ENCODE measurements at regions not wholly inside any gene's neighbourhood (a gene's known extent, or its start where the extent isn't known, plus 50 kb on each side); places are given as distances from the start of the nearest gene placed in this dataset.

GRCh38 chr19:33927789-33928457 is 131.3 kb downstream of the KCTD15 start:
- 48 to 51% methylated on average over 3 to 5 of the region's 5 CpGs for WGBS, 2 donors (ENCODE audit: low coverage in 1 of 2)
- Histone ChIP-seq H3K4me3 (no peak overlapping the region), H3K36me3 (no peaks in the 10 kb centered on the region), H3K9me3 (peaks cover 0 to 2% (median 0%) of the 10 kb centered on the region in 3 donors), H3K27ac (no peak overlapping the region), H3K4me1 (no peaks in the 10 kb centered on the region), H3K27me3 (peaks cover 38% of the 10 kb centered on the region)
- ATAC-seq = no peak
- TF ChIP-seq POLR2A (IDR thresholded peaks at IDR 0.05) = no peak
- TF ChIP-seq EP300 (IDR thresholded peaks at IDR 0.05) = no peak
- TF ChIP-seq POLR2AphosphoS5 (IDR thresholded peaks at IDR 0.05) = no peak
- TF ChIP-seq CTCF (IDR thresholded peaks at IDR 0.05) = no peak

GRCh38 chr19:33928458-33928950 is 131.8 kb downstream of the KCTD15 start:
- Histone ChIP-seq H3K4me1 (no peaks in the 10 kb centered on the region), H3K27me3 (peaks cover 38% of the 10 kb centered on the region), H3K9me3 (peaks cover 0 to 8% (median 0%) of the 10 kb centered on the region in 3 donors), H3K4me3 (no peak overlapping the region), H3K27ac (no peak overlapping the region), H3K36me3 (no peaks in the 10 kb centered on the region)
- WGBS, 2 donors (ENCODE audit: low coverage in 1 of 2) = 71 to 80% methylated on average over 5 of the region's 6 CpGs
- ATAC-seq = no peak
- TF ChIP-seq POLR2A (IDR thresholded peaks at IDR 0.05) (no peak), POLR2AphosphoS5 (IDR thresholded peaks at IDR 0.05) (no peak), EP300 (IDR thresholded peaks at IDR 0.05) (no peak), CTCF (IDR thresholded peaks at IDR 0.05) (no peak)

- H3K36me3 ChIP-seq = no peaks in the 10 kb centered on the region
- TF ChIP-seq CTCF (IDR thresholded peaks at IDR 0.05) (no peak), POLR2A (IDR thresholded peaks at IDR 0.05) (no peak)
- H3K27ac ChIP-seq = no peak overlapping the region
- no peak for ATAC-seq
- no peaks in the 10 kb centered on the region for H3K4me1 ChIP-seq
- no peak overlapping the region for H3K4me3 ChIP-seq
- peaks cover 0 to 30% (median 0%) of the 10 kb centered on the region in 3 donors for H3K9me3 ChIP-seq
- H3K27me3 ChIP-seq = peaks cover 25% of the 10 kb centered on the region
- 31 to 88% methylated on average over 1 to 2 of the region's 2 CpGs for WGBS, 2 donors (ENCODE audit: low coverage in 1 of 2)
Measured at GRCh38 chr19:33933931-33934330, 137.3 kb downstream of the KCTD15 start.

- WGBS, 2 donors (ENCODE audit: low coverage in 1 of 2) = 44 to 55% methylated on average over 3 to 7 of the region's 15 CpGs
- Histone ChIP-seq H3K9me3 (peaks cover 0 to 20% (median 0%) of the 10 kb centered on the region in 3 donors), H3K27ac (no peak overlapping the region), H3K4me3 (no peak overlapping the region), H3K4me1 (no peaks in the 10 kb centered on the region), H3K27me3 (peaks cover 32% of the 10 kb centered on the region), H3K36me3 (no peaks in the 10 kb centered on the region)
- no peak for TF ChIP-seq EP300 (IDR thresholded peaks at IDR 0.05)
- TF ChIP-seq POLR2A (IDR thresholded peaks at IDR 0.05) = no peak
- TF ChIP-seq POLR2AphosphoS5 (IDR thresholded peaks at IDR 0.05) = no peak
- TF ChIP-seq CTCF (IDR thresholded peaks at IDR 0.05) = no peak
- ATAC-seq = no peak
Measured at GRCh38 chr19:33938821-33939220, 142.2 kb downstream of the KCTD15 start.

GRCh38 chr19:33941133-33941532 is 144.5 kb downstream of the KCTD15 start:
- Histone ChIP-seq H3K27me3 (peaks cover 28% of the 10 kb centered on the region), H3K9me3 (no peaks in the 10 kb centered on the region), H3K4me1 (no peaks in the 10 kb centered on the region), H3K4me3 (no peak overlapping the region), H3K27ac (no peak overlapping the region), H3K36me3 (no peaks in the 10 kb centered on the region)
- ATAC-seq = no peak
- WGBS, 2 donors (ENCODE audit: low coverage in 1 of 2) = 73 to 100% methylated on average over 1 to 2 of the region's 5 CpGs
- TF ChIP-seq EP300 (IDR thresholded peaks at IDR 0.05) = no peak
- no peak for TF ChIP-seq POLR2AphosphoS5 (IDR thresholded peaks at IDR 0.05)
- no peak for TF ChIP-seq CTCF (IDR thresholded peaks at IDR 0.05)
- no peak for TF ChIP-seq POLR2A (IDR thresholded peaks at IDR 0.05)

Data from gastroesophageal sphincter (tissue), 4 donors.